Testis (tissue), 2 donors: ENCODE measurements at regions not wholly inside any gene's neighbourhood (a gene's known extent, or its start where the extent isn't known, plus 50 kb on each side); places are given as distances from the start of the nearest gene placed in this dataset.

Experiments used
- DNase-seq: peaks from one replicate; pipeline ENCODE4 v3.0.0-alpha.2; 2019
- H3K27ac ChIP-seq, 2 donors: fragments of 200-600 bp; sonication (generic); one replicate each; pipeline ENCODE4 v1.5.1; 2019
- H3K27me3 ChIP-seq: fragments of 200-600 bp; sonication (generic); one replicate; pipeline ENCODE4 v1.5.1; 2019
- H3K36me3 ChIP-seq: fragments of 200-600 bp; sonication (generic); one replicate; pipeline ENCODE4 v1.5.1; 2017; ENCODE audit warnings: low read depth; ENCODE audit errors: missing control alignments
- H3K4me1 ChIP-seq: fragments of 200-600 bp; sonication (generic); one replicate; pipeline ENCODE4 v1.5.1; 2019
- H3K4me3 ChIP-seq, 2 donors: fragments of 200-600 bp; sonication (generic); one replicate each; pipeline ENCODE4 v1.5.1; 2017 to 2019
- H3K9me3 ChIP-seq: fragments of 200-600 bp; sonication (generic); one replicate; pipeline ENCODE4 v1.5.1; 2017
- POLR2A ChIP-seq: fragments of 450-650 bp; IDR thresholded peaks from one replicate; pipeline ENCODE4 v1.6.1; 2017; ENCODE audit warnings: antibody characterized with exemption, mild to moderate bottlenecking, moderate library complexity
- WGBS, 2 donors: methylation state at CpG; one replicate each; pipeline ENCODE4 v1.1.5; 2018; 5-methylcytosine and 5-hydroxymethylcytosine counted together
- intact Hi-C: fragments of 100-400 bp; cut with DNase I; formaldehyde crosslinking; loops from one replicate; pipeline ENCODE4 v1.15.1; 2023; ENCODE audit warnings: low total_unique reads
- TF ChIP-seq, protein P1 (sequence below), 3 experiments: fragments of 450-650 bp in 2 of 3; fragments of 200-600 bp in 1 of 3; sonication (generic) in 1 of 3; IDR thresholded peaks; one replicate each; pipeline ENCODE4 v1.5.1; 2016 to 2019; ENCODE audit warnings: antibody characterized with exemption in 3 of 3, mild to moderate bottlenecking in 2 of 3, moderate library complexity in 1 of 3

DNA sequence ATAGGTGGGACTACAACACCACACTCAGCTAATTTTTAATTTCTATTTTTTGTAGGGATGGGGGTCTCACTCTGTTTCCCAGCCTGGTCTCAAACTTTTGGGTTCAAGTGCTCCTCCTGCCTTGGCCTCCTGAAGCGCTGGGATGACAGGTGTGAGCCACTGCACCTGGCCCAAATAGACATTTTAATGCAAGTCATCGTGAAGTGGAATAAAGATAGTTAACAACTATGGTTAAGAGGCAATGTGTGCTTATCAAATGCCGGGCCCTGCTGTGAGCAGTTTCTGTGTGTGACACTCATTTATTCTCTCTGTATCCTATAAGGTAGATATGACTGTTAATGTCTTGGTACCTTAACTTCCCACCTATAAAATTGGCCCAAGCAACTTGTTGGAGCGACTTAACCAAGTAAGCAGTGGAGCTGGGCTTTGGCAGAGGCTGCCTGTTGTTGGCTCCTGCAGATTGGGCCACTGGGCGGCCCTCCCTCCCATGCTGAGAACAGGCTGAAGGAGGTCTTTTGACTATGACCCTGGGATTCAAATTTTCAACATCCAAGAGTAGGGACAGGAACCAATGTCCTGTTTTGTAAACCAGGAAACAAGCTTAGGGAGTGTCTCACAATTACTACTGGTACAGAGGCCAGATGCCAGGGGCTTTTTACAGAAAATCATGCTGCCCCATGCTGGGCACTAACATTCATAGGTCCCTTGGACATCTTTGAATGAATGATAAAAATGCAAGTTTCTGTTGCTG lies 450.7 kb downstream of the TSHZ3 start:
- 83% methylated on average over 5 of the region's 5 CpGs for WGBS, 2 donors
- H3K4me1 ChIP-seq: peaks cover 6% of the 10 kb centered on the region
- no peaks in the 10 kb centered on the region for H3K36me3 ChIP-seq
- H3K27ac ChIP-seq: no peak overlapping the region
- H3K27me3 ChIP-seq: no peaks in the 10 kb centered on the region
- no peak overlapping the region for H3K4me3 ChIP-seq
- no peaks in the 10 kb centered on the region for H3K9me3 ChIP-seq
- no peak for DNase-seq
- intact Hi-C loops: no loop called here
- no peak for TF ChIP-seq POLR2A
- TF ChIP-seq, protein P1, sequence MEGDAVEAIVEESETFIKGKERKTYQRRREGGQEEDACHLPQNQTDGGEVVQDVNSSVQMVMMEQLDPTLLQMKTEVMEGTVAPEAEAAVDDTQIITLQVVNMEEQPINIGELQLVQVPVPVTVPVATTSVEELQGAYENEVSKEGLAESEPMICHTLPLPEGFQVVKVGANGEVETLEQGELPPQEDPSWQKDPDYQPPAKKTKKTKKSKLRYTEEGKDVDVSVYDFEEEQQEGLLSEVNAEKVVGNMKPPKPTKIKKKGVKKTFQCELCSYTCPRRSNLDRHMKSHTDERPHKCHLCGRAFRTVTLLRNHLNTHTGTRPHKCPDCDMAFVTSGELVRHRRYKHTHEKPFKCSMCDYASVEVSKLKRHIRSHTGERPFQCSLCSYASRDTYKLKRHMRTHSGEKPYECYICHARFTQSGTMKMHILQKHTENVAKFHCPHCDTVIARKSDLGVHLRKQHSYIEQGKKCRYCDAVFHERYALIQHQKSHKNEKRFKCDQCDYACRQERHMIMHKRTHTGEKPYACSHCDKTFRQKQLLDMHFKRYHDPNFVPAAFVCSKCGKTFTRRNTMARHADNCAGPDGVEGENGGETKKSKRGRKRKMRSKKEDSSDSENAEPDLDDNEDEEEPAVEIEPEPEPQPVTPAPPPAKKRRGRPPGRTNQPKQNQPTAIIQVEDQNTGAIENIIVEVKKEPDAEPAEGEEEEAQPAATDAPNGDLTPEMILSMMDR (IDR thresholded peaks at IDR 0.05): no peak

DNA sequence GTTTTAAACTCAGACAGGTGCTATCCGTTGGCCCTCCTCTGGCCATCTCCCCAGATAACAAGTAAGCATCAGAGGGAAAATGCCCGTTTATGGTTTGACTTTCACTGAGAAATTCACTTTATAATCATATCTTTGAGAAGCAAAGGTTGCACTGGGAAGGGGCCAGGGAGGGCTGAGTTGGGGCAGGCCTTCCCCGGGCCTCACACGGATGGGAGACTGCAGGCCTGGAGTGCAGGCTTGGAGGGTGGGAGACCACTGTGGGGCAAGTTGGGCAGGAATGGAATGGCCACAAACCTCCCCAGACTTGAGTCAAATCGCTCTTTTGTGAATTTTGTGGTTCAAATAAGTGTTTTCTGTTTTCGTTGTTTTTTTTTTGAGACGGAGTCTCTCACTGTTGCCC lies 451.7 kb downstream of the TSHZ3 start:
- WGBS, 2 donors: 92 to 93% methylated on average over 7 of the region's 7 CpGs
- intact Hi-C loops: no loop called here

DNA sequence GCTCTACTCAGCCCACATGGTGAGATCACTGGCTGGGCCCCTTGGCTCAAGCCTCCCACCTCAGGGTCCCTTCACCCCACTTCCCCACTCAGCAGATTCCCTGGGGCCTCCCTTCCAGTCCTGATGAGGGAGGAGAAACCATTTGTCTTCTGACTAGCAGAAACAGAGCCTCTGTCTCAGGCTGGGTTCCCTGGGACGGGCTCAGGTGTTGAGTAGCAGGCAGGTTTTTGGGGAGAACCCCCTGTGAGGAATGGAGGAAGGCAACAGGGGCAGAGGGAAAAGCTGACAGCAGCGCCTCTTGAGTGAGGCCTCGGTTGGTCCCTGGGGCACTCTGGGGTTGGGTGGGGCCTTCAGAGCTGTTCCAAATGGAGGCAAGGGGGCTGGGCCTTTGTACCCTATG lies 452.2 kb downstream of the TSHZ3 start:
- WGBS, 2 donors: 98 to 100% methylated on average over 3 of the region's 3 CpGs
- TF ChIP-seq POLR2A: no peak
- TF ChIP-seq, protein P1 (IDR thresholded peaks at IDR 0.05): no peak
- Histone ChIP-seq H3K36me3 (no peaks in the 10 kb centered on the region), H3K27me3 (no peaks in the 10 kb centered on the region), H3K27ac (no peak overlapping the region), H3K9me3 (no peaks in the 10 kb centered on the region), H3K4me3 (no peak overlapping the region), H3K4me1 (peaks cover 6% of the 10 kb centered on the region)
- intact Hi-C loops: no loop called here
- DNase-seq: no peak

More for the DNA sequence above, 451.7 kb downstream of the TSHZ3 start:
- H3K27me3 ChIP-seq: no peaks in the 10 kb centered on the region
- H3K4me1 ChIP-seq: peaks cover 6% of the 10 kb centered on the region
- H3K9me3 ChIP-seq: no peaks in the 10 kb centered on the region
- no peak overlapping the region for H3K27ac ChIP-seq
- H3K4me3 ChIP-seq: no peak overlapping the region
- H3K36me3 ChIP-seq: no peaks in the 10 kb centered on the region
- DNase-seq: no peak
- TF ChIP-seq, protein P1 (IDR thresholded peaks at IDR 0.05): no peak
- TF ChIP-seq POLR2A: no peak

DNA sequence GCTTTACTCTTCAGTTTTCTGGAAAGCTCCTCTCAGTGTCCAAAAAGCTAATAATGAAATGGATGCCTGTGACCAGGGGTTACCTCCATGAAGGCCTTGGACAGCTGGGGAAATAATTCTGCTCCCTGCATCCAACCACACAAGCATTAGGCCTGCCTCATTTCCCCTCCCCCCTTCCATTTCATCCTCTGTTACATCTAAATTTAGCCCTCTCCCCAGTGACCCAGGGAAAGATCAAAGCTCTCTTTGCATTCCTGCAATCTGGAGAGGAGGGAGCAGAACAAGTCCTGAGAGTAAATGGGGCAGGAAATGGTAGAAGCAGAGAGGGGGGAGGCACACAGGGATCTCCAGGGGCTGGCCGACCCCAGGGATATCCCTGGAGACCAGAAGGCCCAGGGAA lies 452.7 kb downstream of the TSHZ3 start:
- H3K9me3 ChIP-seq: no peaks in the 10 kb centered on the region
- no peak for TF ChIP-seq POLR2A
- TF ChIP-seq, protein P1 (IDR thresholded peaks at IDR 0.05): no peak
- H3K4me1 ChIP-seq: peaks cover 6% of the 10 kb centered on the region
- no peak overlapping the region for H3K27ac ChIP-seq
- no peaks in the 10 kb centered on the region for H3K27me3 ChIP-seq
- no peaks in the 10 kb centered on the region for H3K36me3 ChIP-seq
- peak; percentile 33 for DNase-seq
- H3K4me3 ChIP-seq: no peak overlapping the region
- intact Hi-C loops: no loop called here
- WGBS, 2 donors: 47 to 50% methylated on average over 1 of the region's 1 CpG

DNA sequence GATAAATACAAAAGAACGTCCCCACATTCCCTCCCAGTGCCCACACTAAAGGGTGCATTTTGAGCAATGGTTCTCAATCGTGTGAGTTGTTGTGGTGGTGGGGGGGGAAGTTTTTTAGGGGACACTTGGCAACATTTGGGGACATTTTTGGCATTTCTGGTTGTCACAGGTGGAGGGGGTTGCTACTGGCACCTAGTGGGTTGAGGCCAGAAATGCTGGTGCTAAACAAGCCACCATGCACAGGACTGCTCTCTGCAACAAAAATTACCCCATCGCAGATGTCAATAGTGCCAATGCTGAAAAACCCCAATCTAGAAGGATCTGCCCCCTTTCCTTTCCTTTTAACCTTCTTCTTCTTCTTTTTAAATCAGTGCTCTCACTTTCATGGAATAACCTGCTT lies 453.3 kb downstream of the TSHZ3 start:
- Histone ChIP-seq H3K4me3 (no peak overlapping the region), H3K36me3 (no peaks in the 10 kb centered on the region), H3K27me3 (no peaks in the 10 kb centered on the region), H3K4me1 (peaks cover 6% of the 10 kb centered on the region), H3K9me3 (no peaks in the 10 kb centered on the region), H3K27ac (no peak overlapping the region)
- DNase-seq: no peak
- 85 to 95% methylated on average over 3 of the region's 3 CpGs for WGBS, 2 donors
- intact Hi-C loops: no loop called here
- TF ChIP-seq POLR2A: no peak
- TF ChIP-seq, protein P1 (IDR thresholded peaks at IDR 0.05): no peak
